Parathyroid adenoma (tissue), 2 donors: ENCODE measurements at regions not wholly inside any gene's neighbourhood (a gene's known extent, or its start where the extent isn't known, plus 50 kb on each side); places are given as distances from the start of the nearest gene placed in this dataset.

ENCODE experiments used
- H2AFZ ChIP-seq: fragments of 300-600 bp; sonication (generic); one replicate; pipeline ENCODE4 v1.7.0; 2017; ENCODE audit warnings: antibody characterized with exemption, mild to moderate bottlenecking
- H3K27ac ChIP-seq: fragments of 300-600 bp; sonication (generic); one replicate; pipeline ENCODE4 v1.7.0; 2017
- H3K27me3 ChIP-seq: fragments of 300-600 bp; sonication (generic); one replicate; pipeline ENCODE4 v1.7.0; 2017; ENCODE audit warnings: low read length; ENCODE audit not compliant: control insufficient read depth, insufficient read depth
- H3K36me3 ChIP-seq: fragments of 300-600 bp; sonication (generic); one replicate; pipeline ENCODE4 v1.7.0; 2017; ENCODE audit warnings: low read length; ENCODE audit not compliant: control insufficient read depth, insufficient read depth
- H3K4me1 ChIP-seq: fragments of 300-600 bp; sonication (generic); one replicate; pipeline ENCODE4 v1.7.0; 2017; ENCODE audit warnings: control low read depth
- H3K4me2 ChIP-seq: fragments of 300-600 bp; sonication (generic); one replicate; pipeline ENCODE4 v1.7.0; 2017; ENCODE audit warnings: low read length
- H3K4me3 ChIP-seq: fragments of 300-600 bp; sonication (generic); one replicate; pipeline ENCODE4 v1.7.0; 2017; ENCODE audit warnings: low read depth, low read length
- H3K79me2 ChIP-seq: fragments of 300-600 bp; sonication (generic); one replicate; pipeline ENCODE4 v1.7.0; 2017; ENCODE audit warnings: control low read depth
- H3K9ac ChIP-seq: fragments of 300-600 bp; sonication (generic); one replicate; pipeline ENCODE4 v1.7.0; 2017; ENCODE audit warnings: mild to moderate bottlenecking
- H3K9me3 ChIP-seq: fragments of 300-600 bp; sonication (generic); one replicate; pipeline ENCODE4 v1.7.0; 2017; ENCODE audit warnings: low read length; ENCODE audit not compliant: control insufficient read depth
- CTCF ChIP-seq: fragments of 300-600 bp; sonication (generic); IDR thresholded peaks from one replicate; pipeline ENCODE4 v1.7.0; 2017; ENCODE audit warnings: antibody characterized with exemption, mild to moderate bottlenecking
- donor health status: primary hyperparathyroidism.

GRCh38 chr4:63922146-63922545, 487.1 kb downstream of the TECRL start:
- Histone ChIP-seq H3K9me3 (no peaks in the 10 kb centered on the region), H3K36me3 (no peaks in the 10 kb centered on the region), H3K4me2 (no peak overlapping the region), H3K4me1 (no peaks in the 10 kb centered on the region), H3K27ac (no peak overlapping the region), H3K9ac (no peak overlapping the region), H2AFZ (no peak overlapping the region), H3K79me2 (no peaks in the 10 kb centered on the region), H3K27me3 (no peaks in the 10 kb centered on the region), H3K4me3 (no peak overlapping the region)
- no peak for TF ChIP-seq CTCF

- no peaks in the 10 kb centered on the region for H3K79me2 ChIP-seq
- no peak overlapping the region for H3K27ac ChIP-seq
- H3K36me3 ChIP-seq: no peaks in the 10 kb centered on the region
- H3K9ac ChIP-seq: no peak overlapping the region
- H3K4me2 ChIP-seq: no peak overlapping the region
- no peaks in the 10 kb centered on the region for H3K27me3 ChIP-seq
- H3K4me3 ChIP-seq: no peak overlapping the region
- no peaks in the 10 kb centered on the region for H3K4me1 ChIP-seq
- H2AFZ ChIP-seq: no peak overlapping the region
- no peak for TF ChIP-seq CTCF
- H3K9me3 ChIP-seq: no peaks in the 10 kb centered on the region
These were observed 487.7 kb downstream of the TECRL start for GRCh38 chr4:63921561-63921960.

GRCh38 chr4:63919636-63920365, 489.4 kb downstream of the TECRL start:
- Histone ChIP-seq H3K4me2 (no peak overlapping the region), H3K36me3 (no peaks in the 10 kb centered on the region), H2AFZ (no peak overlapping the region), H3K9ac (no peak overlapping the region), H3K27ac (no peak overlapping the region), H3K27me3 (no peaks in the 10 kb centered on the region), H3K4me1 (no peaks in the 10 kb centered on the region), H3K4me3 (no peak overlapping the region), H3K79me2 (no peaks in the 10 kb centered on the region), H3K9me3 (no peaks in the 10 kb centered on the region)
- no peak for TF ChIP-seq CTCF

- H3K36me3 ChIP-seq: no peaks in the 10 kb centered on the region
- no peak overlapping the region for H2AFZ ChIP-seq
- H3K4me1 ChIP-seq: no peaks in the 10 kb centered on the region
- no peaks in the 10 kb centered on the region for H3K9me3 ChIP-seq
- no peak overlapping the region for H3K4me2 ChIP-seq
- no peak overlapping the region for H3K27ac ChIP-seq
- TF ChIP-seq CTCF: no peak
- no peak overlapping the region for H3K9ac ChIP-seq
- H3K27me3 ChIP-seq: no peaks in the 10 kb centered on the region
- no peaks in the 10 kb centered on the region for H3K79me2 ChIP-seq
- H3K4me3 ChIP-seq: no peak overlapping the region
These were observed 502.5 kb downstream of the TECRL start for GRCh38 chr4:63906660-63907183.

GRCh38 chr4:63904201-63904600, 505.0 kb downstream of the TECRL start:
- Histone ChIP-seq H3K27ac (no peak overlapping the region), H3K36me3 (no peaks in the 10 kb centered on the region), H3K4me3 (no peak overlapping the region), H3K9ac (no peak overlapping the region), H2AFZ (no peak overlapping the region), H3K4me2 (no peak overlapping the region), H3K9me3 (no peaks in the 10 kb centered on the region), H3K27me3 (no peaks in the 10 kb centered on the region), H3K79me2 (no peaks in the 10 kb centered on the region), H3K4me1 (no peaks in the 10 kb centered on the region)
- no peak for TF ChIP-seq CTCF
